ENCODE measurements at regions not wholly inside any gene's neighbourhood (a gene's known extent, or its start where the extent isn't known, plus 50 kb on each side); places are given as distances from the start of the nearest gene placed in this dataset.

- DNase-seq: no peak
Measured at GRCh38 chr2:9135822-9136558, 70.6 kb upstream of the ASAP2 start.

DNA sequence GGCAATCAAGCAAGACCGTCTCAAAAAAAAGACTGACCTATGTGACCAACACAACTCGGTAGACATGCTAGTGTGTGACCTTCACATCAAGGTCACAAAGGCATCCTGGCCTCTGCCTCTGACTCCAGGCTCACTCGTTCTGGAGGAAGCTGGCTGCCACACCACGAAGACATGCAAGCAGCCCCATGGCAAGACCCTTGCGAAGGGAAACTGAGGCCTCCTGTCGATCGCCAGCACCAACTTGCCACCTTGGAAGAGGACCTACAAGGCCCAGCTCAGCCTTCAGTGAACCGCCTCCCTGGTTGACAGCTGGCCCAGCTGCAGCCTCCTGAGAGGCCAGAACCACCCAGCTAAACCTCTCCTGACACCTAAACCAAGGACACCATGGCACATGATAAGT lies 79.3 kb upstream of the ASAP2 start:
- DNase-seq: no peak

DNA sequence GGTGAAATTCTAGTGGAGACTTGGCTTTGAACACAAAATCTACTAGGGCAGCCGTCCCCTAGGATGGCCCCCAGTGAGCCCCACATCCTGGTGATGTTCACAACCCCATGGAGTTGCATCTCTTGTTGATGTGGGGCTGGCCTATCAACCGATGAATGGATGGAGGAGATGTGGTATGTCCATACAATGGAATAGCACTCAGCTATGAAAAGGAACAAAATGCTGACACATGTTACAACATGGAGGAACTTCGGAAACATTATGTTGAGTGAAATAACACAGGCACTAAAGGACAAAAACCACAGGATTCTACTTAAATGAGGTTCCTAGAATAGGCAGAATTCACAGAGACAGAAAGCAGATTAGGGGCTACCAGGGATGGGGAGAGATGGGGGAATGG lies 80.1 kb upstream of the ASAP2 start:
- no peak for DNase-seq

DNA sequence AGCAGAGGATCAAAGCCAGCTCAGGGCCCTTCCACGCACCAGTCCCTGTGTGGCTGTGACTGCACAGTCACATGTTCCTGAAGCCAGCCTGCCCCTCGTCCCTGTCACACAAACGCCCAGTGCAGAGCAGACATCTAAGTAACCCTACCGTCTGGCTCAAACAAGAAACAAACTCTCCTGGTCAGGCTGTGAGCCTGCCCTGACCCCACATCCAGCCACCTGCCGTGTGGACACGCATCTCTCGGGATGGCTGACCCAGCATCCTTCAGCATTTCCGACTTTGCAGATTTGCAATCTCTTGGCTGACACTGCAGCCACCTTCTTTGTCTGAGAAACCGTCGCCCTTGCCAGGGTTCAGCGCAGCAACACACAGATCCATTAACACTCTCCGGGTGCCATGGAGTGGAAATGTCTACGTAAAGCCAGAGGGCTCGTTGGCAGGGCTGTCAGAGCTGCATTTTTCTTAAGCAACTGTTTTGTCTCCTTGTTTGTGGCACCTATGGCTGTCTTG lies 82.3 kb upstream of the ASAP2 start:
- DNase-seq: no peak

DNA sequence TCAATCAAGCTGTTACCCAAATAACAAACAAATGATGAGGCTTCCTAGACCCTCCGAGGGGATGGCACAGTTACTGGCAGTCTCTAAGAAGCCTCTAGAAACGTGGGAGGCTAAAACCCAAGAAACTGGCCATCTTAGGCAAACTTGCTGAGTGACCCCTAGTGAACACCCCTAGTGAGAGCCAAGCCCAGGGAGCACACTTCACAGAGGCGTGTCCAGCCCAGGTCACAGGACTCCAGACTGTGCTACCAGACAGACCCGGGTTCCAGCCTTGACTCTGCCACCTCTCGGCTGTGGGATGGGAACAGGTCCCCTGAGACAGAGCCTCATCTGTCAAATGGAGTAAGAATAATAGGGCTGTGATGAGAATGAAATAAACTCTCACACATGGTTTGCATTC lies 83.5 kb upstream of the ASAP2 start:
- no peak for DNase-seq

GRCh38 chr2:9122367-9122766 lies 84.2 kb upstream of the ASAP2 start:
- DNase-seq: no peak

DNA sequence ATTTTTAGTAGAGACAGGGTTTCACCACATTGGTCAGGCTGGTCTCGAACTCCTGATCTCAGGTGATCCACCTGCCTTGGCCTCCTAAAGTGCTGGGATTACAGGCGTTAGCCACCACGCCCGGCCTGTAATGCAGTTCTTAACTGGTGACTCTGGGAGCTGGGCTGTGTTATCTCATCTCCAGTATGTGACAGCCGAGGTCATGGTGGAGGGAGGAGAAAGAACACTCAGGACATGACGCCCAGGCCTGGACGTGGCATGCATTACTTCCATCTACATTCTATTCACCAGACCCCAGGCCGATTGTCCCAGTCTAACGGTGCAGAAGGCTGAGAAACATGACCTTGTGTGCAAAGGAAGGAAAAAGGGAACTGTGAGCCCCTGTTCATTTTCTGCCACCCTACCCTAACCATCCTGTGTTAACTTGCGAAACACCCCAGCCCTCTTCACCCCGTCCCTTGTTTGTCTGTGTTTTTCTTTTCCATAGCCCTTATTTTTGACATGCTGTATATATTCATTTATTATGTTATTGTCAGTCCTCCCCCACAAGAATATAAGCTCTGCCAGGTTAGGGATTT lies 88.1 kb upstream of the ASAP2 start:
- no peak for DNase-seq

DNA sequence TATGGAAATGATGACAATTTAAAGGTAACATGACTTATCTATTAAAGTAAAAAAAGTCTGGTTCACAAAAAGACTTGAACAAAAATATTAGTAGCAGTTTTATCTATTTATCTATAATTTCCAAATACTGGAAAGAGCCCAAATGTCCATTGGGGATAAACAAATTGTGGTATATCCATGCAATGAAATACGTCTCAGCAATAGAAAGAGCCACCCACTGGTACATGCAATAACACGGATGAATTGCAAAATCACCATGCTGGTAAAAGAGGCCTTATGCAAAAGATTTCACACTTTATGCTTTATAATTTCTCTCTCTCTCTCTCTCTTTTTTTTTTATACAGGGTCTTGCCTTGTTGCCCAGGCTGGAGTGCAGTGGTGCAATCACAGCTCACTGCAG lies 91.4 kb upstream of the ASAP2 start:
- no peak for DNase-seq

DNA sequence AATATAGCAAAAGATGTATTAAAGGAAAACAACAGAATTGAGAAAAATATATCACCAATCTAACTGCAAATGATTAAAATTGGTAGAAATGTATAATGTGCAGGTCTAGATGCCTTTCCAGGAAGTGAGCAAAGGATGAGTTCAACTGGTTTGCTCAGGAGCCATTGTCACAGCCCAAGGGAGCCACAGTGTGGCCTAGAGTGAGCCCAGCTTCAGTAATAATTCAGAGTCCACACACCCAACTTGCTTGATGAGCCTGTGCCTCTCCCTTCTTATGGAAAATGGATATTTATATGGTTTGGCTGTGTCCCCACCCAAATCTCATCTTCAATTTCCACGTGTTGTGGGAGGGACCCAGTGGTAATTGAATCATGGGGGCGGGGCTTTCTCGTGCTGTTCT lies 92.2 kb upstream of the ASAP2 start:
- no peak for DNase-seq

GRCh38 chr2:9113916-9114315 lies 92.7 kb upstream of the ASAP2 start:
- DNase-seq: no peak

- DNase-seq: no peak
Measured at GRCh38 chr2:9113262-9113661, 93.3 kb upstream of the ASAP2 start.

DNA sequence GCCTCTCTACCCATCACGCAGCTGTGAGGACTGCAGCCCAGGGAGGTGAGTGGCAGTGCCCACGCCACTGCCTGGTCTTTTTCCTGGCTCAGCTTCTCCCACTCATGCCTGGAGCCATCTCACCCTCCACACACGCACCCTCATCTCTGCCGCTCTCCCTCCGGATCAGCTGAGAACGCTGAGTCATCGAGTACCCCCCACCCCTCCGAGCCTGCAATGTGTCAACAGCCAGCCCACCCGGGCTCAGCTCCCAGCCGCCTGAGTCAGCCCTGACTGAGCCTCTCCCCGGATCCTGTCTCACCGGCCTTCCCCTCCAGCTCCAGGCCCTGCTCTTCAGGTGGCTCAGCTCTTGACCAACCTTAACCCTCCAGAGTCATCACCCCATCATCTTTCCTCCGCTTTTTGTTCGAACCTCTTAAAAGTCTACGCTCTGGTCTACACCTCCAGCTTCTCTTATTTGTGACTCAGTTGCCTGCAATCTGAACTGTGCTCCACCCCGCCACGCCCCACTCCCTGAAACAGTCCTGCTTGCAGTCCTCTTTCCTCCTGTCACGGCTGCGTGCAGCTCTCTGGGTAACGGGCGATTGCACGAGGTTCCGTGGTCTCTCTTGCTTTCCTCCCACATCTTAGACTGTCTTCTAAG lies 94.4 kb upstream of the ASAP2 start:
- no peak for DNase-seq

GRCh38 chr2:9110893-9111569 lies 95.6 kb upstream of the ASAP2 start:
- DNase-seq: no peak

- DNase-seq: no peak
Measured at GRCh38 chr2:9110346-9110884, 96.2 kb upstream of the ASAP2 start.

DNA sequence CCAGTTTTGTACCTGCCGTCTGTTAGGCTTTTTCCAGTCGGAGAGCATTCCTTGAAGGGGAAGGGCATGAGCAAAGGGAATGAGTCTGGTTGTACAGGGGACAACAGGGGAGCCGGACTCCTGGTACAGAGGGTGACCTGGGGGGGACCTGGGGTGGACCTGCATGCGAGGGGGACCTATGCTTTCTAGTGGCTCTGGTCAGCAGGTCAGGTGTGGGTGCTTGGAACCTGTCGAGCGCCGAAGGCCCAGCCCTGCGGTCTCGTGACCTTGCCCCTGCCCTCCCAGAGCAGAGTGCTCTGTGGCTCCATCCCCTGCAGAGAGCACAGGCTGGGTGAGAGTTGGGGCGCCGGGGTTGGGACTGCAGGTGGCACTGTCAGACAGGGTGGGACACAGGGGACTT lies 96.7 kb upstream of the ASAP2 start:
- no peak for DNase-seq

DNA sequence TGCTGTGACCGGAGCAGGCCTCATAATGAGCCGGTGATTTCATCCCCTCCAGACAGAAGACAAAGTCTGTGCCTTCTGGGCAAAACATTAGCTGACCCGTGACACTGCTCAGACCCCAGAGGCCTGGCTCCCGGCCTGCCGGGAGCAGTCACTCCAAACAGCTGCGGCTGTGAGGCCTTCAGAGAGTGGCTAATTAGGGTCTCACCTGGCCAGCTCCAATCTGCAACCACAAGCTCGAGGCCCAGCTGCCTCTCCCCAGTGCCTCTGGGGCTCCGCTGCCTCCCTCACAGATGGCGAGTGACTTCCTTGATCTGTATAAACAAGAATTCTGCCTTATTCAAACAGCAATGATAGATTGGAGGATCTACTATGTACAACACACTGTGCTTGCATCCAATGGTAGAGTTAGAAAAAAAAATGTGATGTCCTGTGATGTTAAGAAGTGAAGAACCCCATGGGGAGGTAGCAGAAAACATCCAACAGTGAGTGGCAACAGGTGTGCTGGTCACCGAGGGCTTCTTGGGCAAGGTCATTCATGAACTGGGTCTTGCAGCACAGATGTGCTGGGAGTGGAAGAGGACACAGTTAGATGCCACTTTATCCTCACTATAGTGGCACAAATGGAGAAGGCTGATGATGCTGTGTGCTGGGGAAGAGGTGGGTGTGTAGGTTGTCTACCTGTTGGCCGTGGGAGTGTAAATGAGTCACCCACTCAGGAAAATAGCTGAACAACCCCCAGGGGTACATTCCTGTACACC lies 98.2 kb upstream of the ASAP2 start:
- DNase-seq: no peak

GRCh38 chr2:9107168-9108025 lies 99.2 kb upstream of the ASAP2 start:
- DNase-seq: no peak

- DNase-seq: no peak
Measured at GRCh38 chr2:9106338-9107167, 100.1 kb upstream of the ASAP2 start.

DNA sequence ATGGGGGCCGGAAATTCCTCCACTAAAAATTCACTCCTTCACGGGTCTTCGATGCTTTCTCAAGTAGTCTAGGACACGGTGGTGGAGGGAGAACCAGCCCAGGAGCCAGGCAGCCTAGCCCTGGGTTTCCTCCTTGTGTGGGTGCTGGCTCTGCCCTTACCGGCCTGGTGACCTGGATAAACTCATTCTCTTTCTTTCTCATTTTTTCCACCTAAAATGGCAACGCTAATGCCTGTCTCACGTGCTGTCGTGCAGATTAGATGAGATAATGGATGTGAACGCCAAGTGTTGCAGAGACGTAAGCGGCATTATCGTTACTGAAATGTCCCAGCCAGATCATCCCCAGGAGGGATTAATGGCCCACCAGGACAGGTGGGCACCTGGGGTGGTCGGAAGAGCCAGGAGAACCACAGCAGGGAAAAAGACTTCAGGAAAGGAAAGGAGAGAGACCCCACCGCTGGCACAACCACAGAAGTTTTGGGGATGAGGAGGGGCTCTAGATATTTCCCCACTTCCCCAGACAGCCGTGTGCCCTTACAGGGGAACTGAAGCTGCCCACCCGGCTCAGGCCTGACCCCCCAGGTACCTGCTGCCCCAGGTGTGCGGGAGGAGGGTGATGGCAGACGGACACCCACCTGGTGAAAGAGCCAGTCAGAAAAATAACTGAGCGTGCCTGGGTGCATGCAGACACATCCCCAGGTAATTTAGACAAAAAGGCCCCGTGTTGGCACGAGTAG lies 100.8 kb upstream of the ASAP2 start:
- DNase-seq: no peak

DNA sequence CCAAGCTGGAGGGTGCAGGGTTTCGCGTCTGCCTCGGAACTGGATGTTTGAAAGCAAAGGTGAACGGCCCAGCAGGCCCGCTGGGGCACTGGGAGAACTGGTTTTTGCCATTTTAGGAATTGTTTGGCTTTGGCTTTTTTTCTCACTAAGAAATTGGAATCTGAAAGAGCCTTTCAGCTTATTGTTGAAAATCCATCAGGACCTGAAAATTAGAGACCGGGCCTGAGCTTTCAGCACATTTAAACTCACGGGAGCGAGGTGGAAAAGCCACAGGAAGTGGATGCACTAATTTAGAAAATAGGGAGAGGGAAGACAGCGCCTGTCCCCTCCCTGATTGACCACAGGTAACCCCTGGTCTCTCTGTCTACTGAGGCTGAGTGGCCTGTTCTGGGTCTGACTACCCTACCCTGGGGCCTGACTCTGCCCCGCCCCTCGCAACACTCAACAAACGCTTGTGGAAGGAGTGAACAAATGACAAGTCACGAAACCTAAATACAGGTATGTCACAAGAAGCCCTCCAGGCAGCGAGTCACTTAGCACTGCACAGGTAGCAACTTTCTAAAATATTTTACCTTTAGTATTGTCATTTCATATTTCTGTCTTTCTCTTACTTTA lies 100.3 kb upstream of the MBOAT2 start:
- no peak for DNase-seq
